HG02852 (cell line): ENCODE measurements at regions not wholly inside any gene's neighbourhood (a gene's known extent, or its start where the extent isn't known, plus 50 kb on each side); places are given as distances from the start of the nearest gene placed in this dataset.
A peak's percentile ranks its signal among the peaks of the same experiment; 100 is the strongest.
"Not testable (repeated sequence)": the region's sequence is repeated elsewhere in the genome, so short reads cannot be mapped to it uniquely, and the experiment has no call there.

Experiments
- ATAC-seq: cut with Tn5 transposase; IDR thresholded peaks from one replicate; pipeline ENCODE4 v1.9.1; 2021; ENCODE audit warnings: mild to moderate bottlenecking, moderate library complexity; ENCODE audit not compliant: unreplicated experiment

- no peak for ATAC-seq
Observed at GRCh38 chr15:66864086-66864830, 162.2 kb downstream of the SMAD6 start.

GRCh38 chr15:66864871-66865281 is 162.8 kb downstream of the SMAD6 start:
- no peak for ATAC-seq

GRCh38 chr15:66865622-66866611 is 163.9 kb downstream of the SMAD6 start:
- ATAC-seq, result peak; percentile 79

GRCh38 chr15:66866656-66867055 is 164.6 kb downstream of the SMAD6 start:
- ATAC-seq, result no peak

- ATAC-seq, result no peak
Observed at GRCh38 chr15:66868918-66869317, 166.9 kb downstream of the SMAD6 start.

GRCh38 chr15:66870880-66871388 is 168.9 kb downstream of the SMAD6 start:
- no peak for ATAC-seq

- ATAC-seq, result no peak
Observed at GRCh38 chr15:66872405-66872804, 170.4 kb downstream of the SMAD6 start.

- ATAC-seq, result not testable (repeated sequence)
Observed at GRCh38 chr15:66873331-66873730, 171.3 kb downstream of the SMAD6 start.

GRCh38 chr15:66873856-66874255 is 171.8 kb downstream of the SMAD6 start:
- no peak for ATAC-seq

GRCh38 chr15:66875588-66876420 is 173.8 kb downstream of the SMAD6 start:
- ATAC-seq, result no peak

GRCh38 chr15:66876421-66876730 is 174.3 kb downstream of the SMAD6 start:
- no peak for ATAC-seq

GRCh38 chr15:66876731-66877476 is 174.9 kb downstream of the SMAD6 start:
- ATAC-seq, result no peak

GRCh38 chr15:66877477-66878271 is 175.6 kb downstream of the SMAD6 start:
- no peak for ATAC-seq

GRCh38 chr15:66878761-66879160 is 176.7 kb downstream of the SMAD6 start:
- no peak for ATAC-seq

GRCh38 chr15:66879531-66880368 is 177.7 kb downstream of the SMAD6 start:
- ATAC-seq, result no peak

GRCh38 chr15:66880380-66881155 is 178.5 kb downstream of the SMAD6 start:
- no peak for ATAC-seq

GRCh38 chr15:66881173-66881905 is 179.3 kb downstream of the SMAD6 start:
- no peak for ATAC-seq
